ENCODE measurements at regions not wholly inside any gene's neighbourhood (a gene's known extent, or its start where the extent isn't known, plus 50 kb on each side); places are given as distances from the start of the nearest gene placed in this dataset.

GRCh38 chr10:63780101-63780500 lies 258.9 kb downstream of the REEP3 start:
- Histone ChIP-seq H3K23ac (ENCODE audit: low read length) (no peak overlapping the region), H3K36me3 (ENCODE audit: control insufficient read depth, insufficient read depth, low read length) (no peaks in the 10 kb centered on the region), H3K4ac (ENCODE audit: low read depth, low read length) (no peak overlapping the region), H4K5ac (ENCODE audit: low read length) (no peak overlapping the region), H3K4me2 (ENCODE audit: low read length) (no peak overlapping the region), H2BK15ac (replicated peaks; ENCODE audit: low read depth) (no peak overlapping the region), H2BK5ac (ENCODE audit: low read length) (no peak overlapping the region), H3K4me1 (ENCODE audit: control insufficient read depth, low read depth, low read length) (no peaks in the 10 kb centered on the region), H3K27me3 (ENCODE audit: insufficient read depth, low read length, poor library complexity) (no peaks in the 10 kb centered on the region), H3K9ac (ENCODE audit: low read length) (no peak overlapping the region), H2BK120ac (ENCODE audit: low read depth, low read length) (no peak overlapping the region), H3K79me1 (ENCODE audit: low read length) (no peaks in the 10 kb centered on the region), H3K27ac (ENCODE audit: low read depth, low read length) (no peak overlapping the region), H3K4me3 (ENCODE audit: low read length) (no peak overlapping the region), H3K18ac (ENCODE audit: low read length) (no peak overlapping the region), H3K79me2 (ENCODE audit: control insufficient read depth, insufficient read depth, low read length) (no peaks in the 10 kb centered on the region), H2AK5ac (ENCODE audit: low read length) (no peak overlapping the region), H4K8ac (ENCODE audit: low read depth, low read length) (no peak overlapping the region), H3K56ac (ENCODE audit: low read length) (no peak overlapping the region)
- no CpG with 5 or more reads among the region's 3 CpGs for WGBS (ENCODE audit: extremely low coverage, insufficient coverage, low lambda C conversion rate)
- no peak for DNase-seq

DNA sequence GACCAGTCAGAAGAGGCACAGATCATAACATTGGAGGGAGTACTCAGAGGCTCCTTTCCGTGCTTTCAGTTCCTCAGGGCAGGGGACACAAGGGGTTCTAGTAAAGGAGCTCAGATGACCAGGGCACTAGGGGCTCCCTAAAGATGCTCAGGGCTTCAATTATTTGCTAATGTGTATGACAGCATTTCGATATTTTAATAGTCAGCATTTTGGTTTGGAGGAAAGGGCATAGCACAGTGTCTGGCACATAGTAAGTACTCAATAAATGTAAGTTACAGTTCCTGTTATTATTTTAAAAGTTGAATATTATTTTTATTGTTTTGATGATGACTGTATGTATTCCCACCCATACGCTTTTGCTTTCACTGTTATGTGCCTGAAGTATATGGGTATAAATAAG lies 260.0 kb downstream of the REEP3 start:
- no peak overlapping the region for H3K9ac ChIP-seq (ENCODE audit: low read length)
- H3K56ac ChIP-seq (ENCODE audit: low read length) = no peak overlapping the region
- no peak overlapping the region for H4K5ac ChIP-seq (ENCODE audit: low read length)
- H3K4me2 ChIP-seq (ENCODE audit: low read length) = no peak overlapping the region
- H2BK5ac ChIP-seq (ENCODE audit: low read length) = no peak overlapping the region
- H3K4me3 ChIP-seq (ENCODE audit: low read length) = no peak overlapping the region
- H2BK120ac ChIP-seq (ENCODE audit: low read depth, low read length) = no peak overlapping the region
- no peak overlapping the region for H3K18ac ChIP-seq (ENCODE audit: low read length)
- H4K8ac ChIP-seq (ENCODE audit: low read depth, low read length) = no peak overlapping the region
- H3K23ac ChIP-seq (ENCODE audit: low read length) = no peak overlapping the region
- no peak for DNase-seq
- no peaks in the 10 kb centered on the region for H3K36me3 ChIP-seq (ENCODE audit: control insufficient read depth, insufficient read depth, low read length)
- H3K4ac ChIP-seq (ENCODE audit: low read depth, low read length) = no peak overlapping the region
- H3K79me1 ChIP-seq (ENCODE audit: low read length) = no peaks in the 10 kb centered on the region
- no peaks in the 10 kb centered on the region for H3K79me2 ChIP-seq (ENCODE audit: control insufficient read depth, insufficient read depth, low read length)
- no peak overlapping the region for H2AK5ac ChIP-seq (ENCODE audit: low read length)
- H3K4me1 ChIP-seq (ENCODE audit: control insufficient read depth, low read depth, low read length) = no peaks in the 10 kb centered on the region
- no peak overlapping the region for H3K27ac ChIP-seq (ENCODE audit: low read depth, low read length)
- no CpG with 5 or more reads among the region's 3 CpGs for WGBS (ENCODE audit: extremely low coverage, insufficient coverage, low lambda C conversion rate)
- H2BK15ac ChIP-seq (replicated peaks; ENCODE audit: low read depth) = no peak overlapping the region
- H3K27me3 ChIP-seq (ENCODE audit: insufficient read depth, low read length, poor library complexity) = no peaks in the 10 kb centered on the region

GRCh38 chr10:63783882-63784281 lies 262.7 kb downstream of the REEP3 start:
- no peak overlapping the region for H2AK5ac ChIP-seq (ENCODE audit: low read length)
- H3K79me2 ChIP-seq (ENCODE audit: control insufficient read depth, insufficient read depth, low read length) = no peaks in the 10 kb centered on the region
- H3K23ac ChIP-seq (ENCODE audit: low read length) = no peak overlapping the region
- no peak overlapping the region for H3K4me2 ChIP-seq (ENCODE audit: low read length)
- no peaks in the 10 kb centered on the region for H3K4me1 ChIP-seq (ENCODE audit: control insufficient read depth, low read depth, low read length)
- H3K4ac ChIP-seq (ENCODE audit: low read depth, low read length) = no peak overlapping the region
- H4K8ac ChIP-seq (ENCODE audit: low read depth, low read length) = no peak overlapping the region
- no peak overlapping the region for H3K56ac ChIP-seq (ENCODE audit: low read length)
- no peak overlapping the region for H2BK5ac ChIP-seq (ENCODE audit: low read length)
- no peak overlapping the region for H2BK15ac ChIP-seq (replicated peaks; ENCODE audit: low read depth)
- no CpG with 5 or more reads among the region's 1 CpG for WGBS (ENCODE audit: extremely low coverage, insufficient coverage, low lambda C conversion rate)
- no peak overlapping the region for H4K5ac ChIP-seq (ENCODE audit: low read length)
- H3K9ac ChIP-seq (ENCODE audit: low read length) = no peak overlapping the region
- H3K4me3 ChIP-seq (ENCODE audit: low read length) = no peak overlapping the region
- H3K27me3 ChIP-seq (ENCODE audit: insufficient read depth, low read length, poor library complexity) = no peaks in the 10 kb centered on the region
- H3K18ac ChIP-seq (ENCODE audit: low read length) = no peak overlapping the region
- no peaks in the 10 kb centered on the region for H3K36me3 ChIP-seq (ENCODE audit: control insufficient read depth, insufficient read depth, low read length)
- no peaks in the 10 kb centered on the region for H3K79me1 ChIP-seq (ENCODE audit: low read length)
- H2BK120ac ChIP-seq (ENCODE audit: low read depth, low read length) = no peak overlapping the region
- H3K27ac ChIP-seq (ENCODE audit: low read depth, low read length) = no peak overlapping the region
- DNase-seq = no peak

- Histone ChIP-seq H2AK5ac (ENCODE audit: low read length) (no peak overlapping the region), H4K5ac (ENCODE audit: low read length) (no peak overlapping the region), H3K4me1 (ENCODE audit: control insufficient read depth, low read depth, low read length) (no peaks in the 10 kb centered on the region), H3K79me2 (ENCODE audit: control insufficient read depth, insufficient read depth, low read length) (no peaks in the 10 kb centered on the region), H3K4ac (ENCODE audit: low read depth, low read length) (no peak overlapping the region), H3K27ac (ENCODE audit: low read depth, low read length) (no peak overlapping the region), H3K9ac (ENCODE audit: low read length) (no peak overlapping the region), H3K36me3 (ENCODE audit: control insufficient read depth, insufficient read depth, low read length) (no peaks in the 10 kb centered on the region), H2BK15ac (replicated peaks; ENCODE audit: low read depth) (no peak overlapping the region), H3K23ac (ENCODE audit: low read length) (no peak overlapping the region), H4K8ac (ENCODE audit: low read depth, low read length) (no peak overlapping the region), H2BK120ac (ENCODE audit: low read depth, low read length) (no peak overlapping the region), H3K79me1 (ENCODE audit: low read length) (no peaks in the 10 kb centered on the region), H2BK5ac (ENCODE audit: low read length) (no peak overlapping the region), H3K4me2 (ENCODE audit: low read length) (no peak overlapping the region), H3K27me3 (ENCODE audit: insufficient read depth, low read length, poor library complexity) (no peaks in the 10 kb centered on the region), H3K18ac (ENCODE audit: low read length) (no peak overlapping the region), H3K4me3 (ENCODE audit: low read length) (no peak overlapping the region), H3K56ac (ENCODE audit: low read length) (no peak overlapping the region)
- WGBS (ENCODE audit: extremely low coverage, insufficient coverage, low lambda C conversion rate) = no CpG with 5 or more reads among the region's 3 CpGs
- no peak for DNase-seq
These were observed 267.1 kb downstream of the REEP3 start for GRCh38 chr10:63788152-63788821.

- Histone ChIP-seq H3K56ac (ENCODE audit: low read length) (no peak overlapping the region), H3K27ac (ENCODE audit: low read depth, low read length) (no peak overlapping the region), H2BK15ac (replicated peaks; ENCODE audit: low read depth) (no peak overlapping the region), H3K4ac (ENCODE audit: low read depth, low read length) (no peak overlapping the region), H3K79me2 (ENCODE audit: control insufficient read depth, insufficient read depth, low read length) (no peaks in the 10 kb centered on the region), H3K79me1 (ENCODE audit: low read length) (no peaks in the 10 kb centered on the region), H3K23ac (ENCODE audit: low read length) (no peak overlapping the region), H3K4me3 (ENCODE audit: low read length) (no peak overlapping the region), H2AK5ac (ENCODE audit: low read length) (no peak overlapping the region), H4K8ac (ENCODE audit: low read depth, low read length) (no peak overlapping the region), H3K18ac (ENCODE audit: low read length) (no peak overlapping the region), H3K27me3 (ENCODE audit: insufficient read depth, low read length, poor library complexity) (no peaks in the 10 kb centered on the region), H3K4me1 (ENCODE audit: control insufficient read depth, low read depth, low read length) (peaks cover 5% of the 10 kb centered on the region), H4K5ac (ENCODE audit: low read length) (no peak overlapping the region), H3K36me3 (ENCODE audit: control insufficient read depth, insufficient read depth, low read length) (no peaks in the 10 kb centered on the region), H3K9ac (ENCODE audit: low read length) (no peak overlapping the region), H2BK120ac (ENCODE audit: low read depth, low read length) (no peak overlapping the region), H2BK5ac (ENCODE audit: low read length) (no peak overlapping the region), H3K4me2 (ENCODE audit: low read length) (no peak overlapping the region)
- DNase-seq = no peak
- no CpG with 5 or more reads among the region's 8 CpGs for WGBS (ENCODE audit: extremely low coverage, insufficient coverage, low lambda C conversion rate)
These were observed 274.1 kb downstream of the REEP3 start for GRCh38 chr10:63795094-63795860.

Measured in mesendoderm (in vitro differentiated cells).